OCI-LY3 (cell line): ENCODE measurements at regions not wholly inside any gene's neighbourhood (a gene's known extent, or its start where the extent isn't known, plus 50 kb on each side); places are given as distances from the start of the nearest gene placed in this dataset.

ENCODE experiments used
- EZH2phosphoT487 ChIP-seq: fragments of 200-600 bp; shearing (Covaris generic); IDR thresholded peaks from 2 replicates; pipeline ENCODE4 v1.6.1; 2018; ENCODE audit warnings: antibody characterized with exemption, mixed run types, low read depth
- TF ChIP-seq, protein P1 (sequence below): fragments of 200-600, 300-600 bp; sonication (generic); IDR thresholded peaks from 2 replicates; pipeline ENCODE4 v1.5.1; 2014; ENCODE audit warnings: antibody characterized with exemption, low read length, low read depth

DNA sequence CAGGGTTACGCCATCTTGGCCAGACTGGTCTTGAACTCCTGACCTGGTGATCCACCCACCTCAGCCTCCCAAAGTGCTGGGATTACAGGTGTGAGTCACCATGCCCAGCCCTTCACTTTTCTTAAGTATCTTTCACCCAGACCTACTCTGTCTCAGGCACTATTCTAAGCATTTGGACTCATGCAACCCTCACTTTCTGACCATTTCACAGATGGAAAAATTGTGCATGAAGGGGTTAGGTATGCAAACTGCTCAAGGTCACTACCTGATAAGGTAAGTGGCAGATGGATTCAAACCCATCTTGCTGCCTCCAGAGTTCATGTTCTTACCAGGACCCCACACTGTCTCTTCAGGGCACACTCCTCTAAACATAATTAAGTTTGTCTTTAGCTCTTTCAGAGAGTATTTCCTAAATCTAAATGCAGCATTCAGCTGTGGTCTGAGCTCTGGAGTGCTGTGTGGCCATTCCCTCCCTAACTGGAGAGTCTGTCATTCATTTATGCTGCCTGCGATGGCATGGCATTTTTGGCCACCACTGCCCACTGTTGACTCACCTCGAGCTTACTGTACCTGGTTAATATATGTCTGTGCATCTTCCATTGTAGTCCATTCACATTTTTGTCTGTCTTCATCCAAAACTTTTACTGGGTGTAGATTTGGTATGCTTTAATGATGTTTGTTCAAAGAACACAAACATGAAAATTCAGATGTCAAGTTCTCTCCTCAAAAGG lies 88.4 kb downstream of the CCDC71L start:
- TF ChIP-seq, protein P1, sequence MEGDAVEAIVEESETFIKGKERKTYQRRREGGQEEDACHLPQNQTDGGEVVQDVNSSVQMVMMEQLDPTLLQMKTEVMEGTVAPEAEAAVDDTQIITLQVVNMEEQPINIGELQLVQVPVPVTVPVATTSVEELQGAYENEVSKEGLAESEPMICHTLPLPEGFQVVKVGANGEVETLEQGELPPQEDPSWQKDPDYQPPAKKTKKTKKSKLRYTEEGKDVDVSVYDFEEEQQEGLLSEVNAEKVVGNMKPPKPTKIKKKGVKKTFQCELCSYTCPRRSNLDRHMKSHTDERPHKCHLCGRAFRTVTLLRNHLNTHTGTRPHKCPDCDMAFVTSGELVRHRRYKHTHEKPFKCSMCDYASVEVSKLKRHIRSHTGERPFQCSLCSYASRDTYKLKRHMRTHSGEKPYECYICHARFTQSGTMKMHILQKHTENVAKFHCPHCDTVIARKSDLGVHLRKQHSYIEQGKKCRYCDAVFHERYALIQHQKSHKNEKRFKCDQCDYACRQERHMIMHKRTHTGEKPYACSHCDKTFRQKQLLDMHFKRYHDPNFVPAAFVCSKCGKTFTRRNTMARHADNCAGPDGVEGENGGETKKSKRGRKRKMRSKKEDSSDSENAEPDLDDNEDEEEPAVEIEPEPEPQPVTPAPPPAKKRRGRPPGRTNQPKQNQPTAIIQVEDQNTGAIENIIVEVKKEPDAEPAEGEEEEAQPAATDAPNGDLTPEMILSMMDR, result no peak
- no peak for TF ChIP-seq EZH2phosphoT487
